ENCODE measurements at regions not wholly inside any gene's neighbourhood (a gene's known extent, or its start where the extent isn't known, plus 50 kb on each side); places are given as distances from the start of the nearest gene placed in this dataset.
A peak's percentile ranks its signal among the peaks of the same experiment; 100 is the strongest.

DNA sequence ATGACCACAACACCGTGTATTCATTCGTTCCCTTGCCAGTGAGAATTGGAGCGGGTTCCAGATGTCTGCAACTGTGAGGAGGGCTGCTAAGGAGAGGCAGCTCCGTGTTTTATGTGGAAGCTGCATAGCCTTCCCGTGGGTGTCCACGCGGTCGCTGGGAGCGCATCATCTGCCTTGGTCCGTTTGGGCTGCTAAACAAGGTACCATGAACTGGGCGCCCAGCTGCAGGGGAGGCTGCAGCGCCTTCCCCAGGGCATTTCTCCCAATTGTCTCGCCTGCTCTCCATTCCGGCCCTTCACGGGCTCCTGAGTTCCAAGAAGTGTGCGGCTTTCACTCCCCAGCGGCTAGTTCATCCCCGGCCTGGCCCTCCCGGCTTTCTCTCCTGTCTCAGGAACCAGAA, 1446.4 kb downstream of the TBC1D22A start:
- no peaks in the 10 kb centered on the region for H3K4me1 ChIP-seq (ENCODE audit: insufficient read depth, poor library complexity, severe bottlenecking)
- TF ChIP-seq, protein P1, sequence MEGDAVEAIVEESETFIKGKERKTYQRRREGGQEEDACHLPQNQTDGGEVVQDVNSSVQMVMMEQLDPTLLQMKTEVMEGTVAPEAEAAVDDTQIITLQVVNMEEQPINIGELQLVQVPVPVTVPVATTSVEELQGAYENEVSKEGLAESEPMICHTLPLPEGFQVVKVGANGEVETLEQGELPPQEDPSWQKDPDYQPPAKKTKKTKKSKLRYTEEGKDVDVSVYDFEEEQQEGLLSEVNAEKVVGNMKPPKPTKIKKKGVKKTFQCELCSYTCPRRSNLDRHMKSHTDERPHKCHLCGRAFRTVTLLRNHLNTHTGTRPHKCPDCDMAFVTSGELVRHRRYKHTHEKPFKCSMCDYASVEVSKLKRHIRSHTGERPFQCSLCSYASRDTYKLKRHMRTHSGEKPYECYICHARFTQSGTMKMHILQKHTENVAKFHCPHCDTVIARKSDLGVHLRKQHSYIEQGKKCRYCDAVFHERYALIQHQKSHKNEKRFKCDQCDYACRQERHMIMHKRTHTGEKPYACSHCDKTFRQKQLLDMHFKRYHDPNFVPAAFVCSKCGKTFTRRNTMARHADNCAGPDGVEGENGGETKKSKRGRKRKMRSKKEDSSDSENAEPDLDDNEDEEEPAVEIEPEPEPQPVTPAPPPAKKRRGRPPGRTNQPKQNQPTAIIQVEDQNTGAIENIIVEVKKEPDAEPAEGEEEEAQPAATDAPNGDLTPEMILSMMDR (IDR thresholded peaks at IDR 0.05; ENCODE audit: poor library complexity, severe bottlenecking) = no peak
- H3K36me3 ChIP-seq (ENCODE audit: low read depth) = no peaks in the 10 kb centered on the region
- no peak overlapping the region for H3K27ac ChIP-seq (ENCODE audit: poor library complexity, severe bottlenecking)
- DNase-seq (ENCODE audit: low spot score) (no peak), ATAC-seq (ENCODE audit: low read depth) (no peak)
- no peak overlapping the region for H3K4me3 ChIP-seq (ENCODE audit: severe bottlenecking)
- no peaks in the 10 kb centered on the region for H3K9me3 ChIP-seq (ENCODE audit: severe bottlenecking)
- H3K27me3 ChIP-seq (ENCODE audit: insufficient read depth, poor library complexity, severe bottlenecking) = no peaks in the 10 kb centered on the region

- H3K36me3 ChIP-seq (ENCODE audit: low read depth) = no peaks in the 10 kb centered on the region
- no peaks in the 10 kb centered on the region for H3K27me3 ChIP-seq (ENCODE audit: insufficient read depth, poor library complexity, severe bottlenecking)
- H3K4me3 ChIP-seq (ENCODE audit: severe bottlenecking) = no peak overlapping the region
- no peaks in the 10 kb centered on the region for H3K9me3 ChIP-seq (ENCODE audit: severe bottlenecking)
- H3K27ac ChIP-seq (ENCODE audit: poor library complexity, severe bottlenecking) = no peak overlapping the region
- DNase-seq (ENCODE audit: low spot score) (no peak), ATAC-seq (ENCODE audit: low read depth) (no peak)
- H3K4me1 ChIP-seq (ENCODE audit: insufficient read depth, poor library complexity, severe bottlenecking) = no peaks in the 10 kb centered on the region
- TF ChIP-seq, protein P1 (IDR thresholded peaks at IDR 0.05; ENCODE audit: poor library complexity, severe bottlenecking) = no peak
These were observed 1445.6 kb downstream of the TBC1D22A start for GRCh38 chr22:48207919-48208535.

GRCh38 chr22:48205790-48206189, 1443.3 kb downstream of the TBC1D22A start:
- ATAC-seq (ENCODE audit: low read depth) = no peak

GRCh38 chr22:48205161-48205560, 1442.7 kb downstream of the TBC1D22A start:
- no peak for ATAC-seq (ENCODE audit: low read depth)
- no peak for DNase-seq (ENCODE audit: low spot score)
- no peak overlapping the region for H3K4me3 ChIP-seq (ENCODE audit: severe bottlenecking)
- no peaks in the 10 kb centered on the region for H3K27me3 ChIP-seq (ENCODE audit: insufficient read depth, poor library complexity, severe bottlenecking)
- H3K9me3 ChIP-seq (ENCODE audit: severe bottlenecking) = no peaks in the 10 kb centered on the region
- no peaks in the 10 kb centered on the region for H3K36me3 ChIP-seq (ENCODE audit: low read depth)
- TF ChIP-seq, protein P1 (IDR thresholded peaks at IDR 0.05; ENCODE audit: poor library complexity, severe bottlenecking) = no peak
- H3K27ac ChIP-seq (ENCODE audit: poor library complexity, severe bottlenecking) = no peak overlapping the region
- H3K4me1 ChIP-seq (ENCODE audit: insufficient read depth, poor library complexity, severe bottlenecking) = no peaks in the 10 kb centered on the region

More at GRCh38 chr22:48205790-48206189, 1443.3 kb downstream of the TBC1D22A start:
- TF ChIP-seq, protein P1 (IDR thresholded peaks at IDR 0.05; ENCODE audit: poor library complexity, severe bottlenecking) = no peak
- no peaks in the 10 kb centered on the region for H3K27me3 ChIP-seq (ENCODE audit: insufficient read depth, poor library complexity, severe bottlenecking)
- no peak for DNase-seq (ENCODE audit: low spot score)
- H3K36me3 ChIP-seq (ENCODE audit: low read depth) = no peaks in the 10 kb centered on the region
- H3K9me3 ChIP-seq (ENCODE audit: severe bottlenecking) = no peaks in the 10 kb centered on the region
- H3K4me1 ChIP-seq (ENCODE audit: insufficient read depth, poor library complexity, severe bottlenecking) = no peaks in the 10 kb centered on the region
- no peak overlapping the region for H3K4me3 ChIP-seq (ENCODE audit: severe bottlenecking)
- no peak overlapping the region for H3K27ac ChIP-seq (ENCODE audit: poor library complexity, severe bottlenecking)

- Histone ChIP-seq H3K9me3 (ENCODE audit: severe bottlenecking) (no peaks in the 10 kb centered on the region), H3K27ac (ENCODE audit: poor library complexity, severe bottlenecking) (no peak overlapping the region), H3K4me3 (ENCODE audit: severe bottlenecking) (no peak overlapping the region), H3K36me3 (ENCODE audit: low read depth) (no peaks in the 10 kb centered on the region), H3K27me3 (ENCODE audit: insufficient read depth, poor library complexity, severe bottlenecking) (no peaks in the 10 kb centered on the region), H3K4me1 (ENCODE audit: insufficient read depth, poor library complexity, severe bottlenecking) (no peaks in the 10 kb centered on the region)
- ATAC-seq (ENCODE audit: low read depth) = 0 out of 3 replicates have a peak, but pooled peaks have one; percentile 33
- DNase-seq (ENCODE audit: low spot score) = no peak
- TF ChIP-seq, protein P1 (IDR thresholded peaks at IDR 0.05; ENCODE audit: poor library complexity, severe bottlenecking) = no peak
These were observed 1441.8 kb downstream of the TBC1D22A start for GRCh38 chr22:48204296-48204695.
